ENCODE measurements at regions not wholly inside any gene's neighbourhood (a gene's known extent, or its start where the extent isn't known, plus 50 kb on each side); places are given as distances from the start of the nearest gene placed in this dataset.
A peak's percentile ranks its signal among the peaks of the same experiment; 100 is the strongest.
"Not testable (repeated sequence)": the region's sequence is repeated elsewhere in the genome, so short reads cannot be mapped to it uniquely, and the experiment has no call there.

- DNase-seq (ENCODE audit: low read depth): no peak
These were observed 69.2 kb downstream of the LYZL2 start for GRCh38 chr10:30560326-30560725.

- DNase-seq (ENCODE audit: low read depth): no peak
These were observed 70.4 kb downstream of the LYZL2 start for GRCh38 chr10:30559180-30559579.

- DNase-seq (ENCODE audit: low read depth): no peak
These were observed 71.1 kb downstream of the LYZL2 start for GRCh38 chr10:30558411-30558810.

GRCh38 chr10:30557884-30558283, 71.7 kb downstream of the LYZL2 start:
- no peak for DNase-seq (ENCODE audit: low read depth)

- DNase-seq (ENCODE audit: low read depth): no peak
These were observed 73.4 kb downstream of the LYZL2 start for GRCh38 chr10:30556189-30556588.

GRCh38 chr10:30555465-30555864, 74.1 kb downstream of the LYZL2 start:
- no peak for DNase-seq (ENCODE audit: low read depth)

GRCh38 chr10:30554440-30554825, 75.1 kb downstream of the LYZL2 start:
- no peak for DNase-seq (ENCODE audit: low read depth)

GRCh38 chr10:30553626-30554439, 75.7 kb downstream of the LYZL2 start:
- peak; percentile 24 for DNase-seq (ENCODE audit: low read depth)

GRCh38 chr10:30553018-30553625, 76.4 kb downstream of the LYZL2 start:
- DNase-seq (ENCODE audit: low read depth): no peak

- DNase-seq (ENCODE audit: low read depth): no peak
These were observed 78.4 kb downstream of the LYZL2 start for GRCh38 chr10:30550967-30551815.

GRCh38 chr10:30549134-30549687, 80.3 kb downstream of the LYZL2 start:
- DNase-seq (ENCODE audit: low read depth): not testable (repeated sequence)

- no peak for DNase-seq (ENCODE audit: low read depth)
These were observed 83.0 kb downstream of the LYZL2 start for GRCh38 chr10:30546511-30546910.

GRCh38 chr10:30542895-30543288, 86.7 kb downstream of the LYZL2 start:
- no peak for DNase-seq (ENCODE audit: low read depth)

GRCh38 chr10:30542001-30542894, 87.3 kb downstream of the LYZL2 start:
- DNase-seq (ENCODE audit: low read depth): no peak

- no peak for DNase-seq (ENCODE audit: low read depth)
These were observed 89.3 kb downstream of the LYZL2 start for GRCh38 chr10:30540276-30540675.

GRCh38 chr10:30538086-30538485, 91.5 kb downstream of the LYZL2 start:
- DNase-seq (ENCODE audit: low read depth): no peak

- DNase-seq (ENCODE audit: low read depth): no peak
These were observed 92.0 kb downstream of the LYZL2 start for GRCh38 chr10:30537586-30537985.

- DNase-seq (ENCODE audit: low read depth): not testable (repeated sequence)
These were observed 92.4 kb downstream of the LYZL2 start for GRCh38 chr10:30537158-30537557.

GRCh38 chr10:30536578-30536977, 93.0 kb downstream of the LYZL2 start:
- DNase-seq (ENCODE audit: low read depth): no peak

- DNase-seq (ENCODE audit: low read depth): no peak
These were observed 93.9 kb downstream of the LYZL2 start for GRCh38 chr10:30535677-30536076.

GRCh38 chr10:30534465-30535144, 94.9 kb downstream of the LYZL2 start:
- peak; percentile 50 for DNase-seq (ENCODE audit: low read depth)
